ENCODE measurements at regions not wholly inside any gene's neighbourhood (a gene's known extent, or its start where the extent isn't known, plus 50 kb on each side); places are given as distances from the start of the nearest gene placed in this dataset.
A peak's percentile ranks its signal among the peaks of the same experiment; 100 is the strongest.

DNA sequence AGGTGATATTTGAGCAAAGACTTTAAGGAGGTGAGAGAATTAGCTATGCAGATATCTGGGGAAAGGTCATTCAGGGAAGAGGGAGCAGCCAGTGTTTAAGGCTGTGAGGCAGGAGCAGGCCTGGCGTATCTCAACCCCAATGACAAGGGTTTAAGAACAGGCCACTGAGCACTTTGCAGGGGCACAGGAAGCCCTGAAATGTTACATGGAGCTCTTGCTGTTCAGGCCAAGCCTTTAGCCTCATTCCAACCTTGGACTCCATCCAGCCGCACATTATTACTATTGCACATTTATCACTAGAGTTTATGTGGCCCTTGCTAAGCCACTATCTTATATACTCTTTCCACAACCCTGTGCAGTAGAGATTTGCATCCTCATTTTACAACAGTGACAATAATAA lies 114.0 kb downstream of the EFNB1 start:
- no peaks in the 10 kb centered on the region for H3K27me3 ChIP-seq
- H3K27ac ChIP-seq = no peak overlapping the region
- H3K9ac ChIP-seq (ENCODE audit: low read depth in 2 of 2, low read length in 2 of 2) = no peak overlapping the region
- H3K36me3 ChIP-seq = no peaks in the 10 kb centered on the region
- no peaks in the 10 kb centered on the region for H3K9me3 ChIP-seq
- H3K4me1 ChIP-seq = no peaks in the 10 kb centered on the region
- no peak overlapping the region for H3K4me3 ChIP-seq
- intact Hi-C loops (cut with DNase I) = no loop called here
- TF ChIP-seq CTCF (IDR thresholded peaks at IDR 0.05) = no peak
- peak; percentile 16 for DNase-seq

DNA sequence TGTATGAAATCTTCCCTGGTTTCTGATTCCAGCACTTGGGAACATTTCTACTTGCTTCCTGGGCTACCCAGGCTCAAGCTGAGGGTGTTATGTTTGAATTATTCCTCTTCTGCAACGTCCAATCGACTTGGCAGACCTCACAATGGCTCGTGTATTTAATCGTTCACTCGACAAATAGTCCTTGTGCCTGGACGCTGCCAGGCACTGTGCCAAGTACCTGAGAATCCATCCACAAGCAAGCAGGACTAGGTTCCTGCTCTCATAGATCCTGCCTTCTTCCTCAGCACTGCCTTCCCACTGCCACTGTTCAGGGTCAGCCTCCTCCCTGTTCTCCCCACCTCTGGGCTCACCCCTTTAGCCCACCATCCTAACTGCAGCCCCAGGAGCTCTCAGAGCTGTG lies 113.3 kb downstream of the EFNB1 start:
- no peak overlapping the region for H3K9ac ChIP-seq (ENCODE audit: low read depth in 2 of 2, low read length in 2 of 2)
- TF ChIP-seq CTCF (IDR thresholded peaks at IDR 0.05) = no peak
- H3K9me3 ChIP-seq = no peaks in the 10 kb centered on the region
- no peak overlapping the region for H3K4me3 ChIP-seq
- no peaks in the 10 kb centered on the region for H3K27me3 ChIP-seq
- no peak overlapping the region for H3K27ac ChIP-seq
- peak; percentile 23 for DNase-seq
- no peaks in the 10 kb centered on the region for H3K4me1 ChIP-seq
- intact Hi-C loops (cut with DNase I) = no loop called here
- no peaks in the 10 kb centered on the region for H3K36me3 ChIP-seq

- no peaks in the 10 kb centered on the region for H3K36me3 ChIP-seq
- no peak overlapping the region for H3K4me3 ChIP-seq
- TF ChIP-seq CTCF (IDR thresholded peaks at IDR 0.05) = no peak
- intact Hi-C loops (cut with DNase I) = no loop called here
- H3K9me3 ChIP-seq = no peaks in the 10 kb centered on the region
- H3K27me3 ChIP-seq = no peaks in the 10 kb centered on the region
- peak; percentile 19 for DNase-seq
- no peak overlapping the region for H3K9ac ChIP-seq (ENCODE audit: low read depth in 2 of 2, low read length in 2 of 2)
- no peaks in the 10 kb centered on the region for H3K4me1 ChIP-seq
- no peak overlapping the region for H3K27ac ChIP-seq
These were observed 112.6 kb downstream of the EFNB1 start for GRCh38 chrX:68941385-68941952.

GRCh38 chrX:68940601-68941000 lies 111.8 kb downstream of the EFNB1 start:
- H3K4me1 ChIP-seq = no peaks in the 10 kb centered on the region
- peak; percentile 15 for DNase-seq
- no peak overlapping the region for H3K9ac ChIP-seq (ENCODE audit: low read depth in 2 of 2, low read length in 2 of 2)
- H3K9me3 ChIP-seq = no peaks in the 10 kb centered on the region
- intact Hi-C loops (cut with DNase I) = no loop called here
- no peak for TF ChIP-seq CTCF (IDR thresholded peaks at IDR 0.05)
- H3K27ac ChIP-seq = no peak overlapping the region
- H3K27me3 ChIP-seq = no peaks in the 10 kb centered on the region
- H3K4me3 ChIP-seq = no peak overlapping the region
- H3K36me3 ChIP-seq = no peaks in the 10 kb centered on the region

DNA sequence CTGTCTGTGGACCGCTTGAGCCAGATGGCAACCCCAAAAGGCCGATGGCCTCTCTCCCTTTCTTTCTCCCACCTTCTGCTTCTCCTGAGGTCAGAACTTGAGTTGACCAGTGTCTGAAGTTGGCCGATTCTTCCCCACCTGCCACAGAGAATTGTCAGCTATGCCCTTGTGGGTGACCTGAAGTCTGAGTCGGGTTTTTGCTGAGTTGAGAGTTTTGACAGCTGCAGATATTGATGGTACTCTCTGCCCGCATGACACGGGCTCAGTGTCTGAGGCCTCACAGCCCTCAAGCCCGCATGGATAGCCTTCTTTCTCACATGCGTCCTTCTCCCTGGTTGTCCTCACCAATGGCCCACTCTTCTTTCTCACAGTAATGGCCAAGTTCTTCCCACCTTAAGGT lies 111.0 kb downstream of the EFNB1 start:
- intact Hi-C loops (cut with DNase I) = no loop called here
- Histone ChIP-seq H3K9me3 (no peaks in the 10 kb centered on the region), H3K4me1 (no peaks in the 10 kb centered on the region), H3K27me3 (no peaks in the 10 kb centered on the region), H3K9ac (ENCODE audit: low read depth in 2 of 2, low read length in 2 of 2) (no peak overlapping the region), H3K4me3 (no peak overlapping the region), H3K36me3 (no peaks in the 10 kb centered on the region), H3K27ac (no peak overlapping the region)
- no peak for TF ChIP-seq CTCF (IDR thresholded peaks at IDR 0.05)
- peak; percentile 6 for DNase-seq

Measured in colonic mucosa (tissue), 4 donors.